OCI-M1 (cell line): ENCODE measurements at regions not wholly inside any gene's neighbourhood (a gene's known extent, or its start where the extent isn't known, plus 50 kb on each side); places are given as distances from the start of the nearest gene placed in this dataset.
"Not testable (repeated sequence)": the region's sequence is repeated elsewhere in the genome, so short reads cannot be mapped to it uniquely, and the experiment has no call there.

Source experiments
- DNase-seq: peaks from one replicate; lab custom pipeline; 2025; lab: John Stamatoyannopoulos, UW

GRCh38 chr10:5268743-5269142 lies 72.1 kb downstream of the AKR1C4 start:
- DNase-seq, result no peak

GRCh38 chr10:5269791-5270190 lies 73.2 kb downstream of the AKR1C4 start:
- no peak for DNase-seq

- DNase-seq, result no peak
Observed at GRCh38 chr10:5271526-5271925, 74.9 kb downstream of the AKR1C4 start.

GRCh38 chr10:5272065-5272803 lies 75.6 kb downstream of the AKR1C4 start:
- peak; percentile 25 for DNase-seq

- DNase-seq, result no peak
Observed at GRCh38 chr10:5274795-5275194, 78.2 kb downstream of the AKR1C4 start.

- DNase-seq, result peak; percentile 10
Observed at GRCh38 chr10:5281356-5281755, 83.4 kb upstream of the UCN3 start.

GRCh38 chr10:5282137-5282536 lies 82.6 kb upstream of the UCN3 start:
- no peak for DNase-seq

- peak; percentile 87 for DNase-seq
Observed at GRCh38 chr10:5283305-5284158, 81.2 kb upstream of the UCN3 start.

GRCh38 chr10:5284311-5285057 lies 80.3 kb upstream of the UCN3 start:
- DNase-seq, result peak; percentile 95

GRCh38 chr10:5285186-5285585 lies 79.6 kb upstream of the UCN3 start:
- DNase-seq, result no peak

- DNase-seq, result no peak
Observed at GRCh38 chr10:5288359-5288758, 76.4 kb upstream of the UCN3 start.

GRCh38 chr10:5289228-5289627 lies 75.5 kb upstream of the UCN3 start:
- not testable (repeated sequence) for DNase-seq

- DNase-seq, result peak; percentile 94
Observed at GRCh38 chr10:5291501-5292195, 73.1 kb upstream of the UCN3 start.

GRCh38 chr10:5292196-5292735 lies 72.5 kb upstream of the UCN3 start:
- DNase-seq, result peak; percentile 55

- DNase-seq, result not testable (repeated sequence)
Observed at GRCh38 chr10:5292970-5293369, 71.8 kb upstream of the UCN3 start.

GRCh38 chr10:5293691-5294550 lies 70.8 kb upstream of the UCN3 start:
- DNase-seq, result peak; percentile 62

GRCh38 chr10:5297466-5297865 lies 67.3 kb upstream of the UCN3 start:
- DNase-seq, result peak; percentile 41

GRCh38 chr10:5297996-5298395 lies 66.8 kb upstream of the UCN3 start:
- no peak for DNase-seq

GRCh38 chr10:5299950-5300349 lies 64.8 kb upstream of the UCN3 start:
- DNase-seq, result no peak

- DNase-seq, result no peak
Observed at GRCh38 chr10:5303504-5303903, 61.3 kb upstream of the UCN3 start.

GRCh38 chr10:5305374-5305773 lies 59.4 kb upstream of the UCN3 start:
- DNase-seq, result no peak
